ENCODE measurements at regions not wholly inside any gene's neighbourhood (a gene's known extent, or its start where the extent isn't known, plus 50 kb on each side); places are given as distances from the start of the nearest gene placed in this dataset.

Small RNAs in the stretch of these regions (small RNA-seq; reads per million reads assigned to genes)
- 0 reads per million in 4 donors for gene AC087258.2
